GM21526 (cell line): ENCODE measurements at regions not wholly inside any gene's neighbourhood (a gene's known extent, or its start where the extent isn't known, plus 50 kb on each side); places are given as distances from the start of the nearest gene placed in this dataset.

Experiments used
- ATAC-seq: cut with Tn5 transposase; IDR thresholded peaks from one replicate; pipeline ENCODE4 v1.9.1; 2021; ENCODE audit warnings: moderate library complexity; ENCODE audit not compliant: unreplicated experiment, low FRiP score

- ATAC-seq = no peak
Observed at GRCh38 chr13:89897681-89898080, 1449.8 kb upstream of the MIR17HG start.

DNA sequence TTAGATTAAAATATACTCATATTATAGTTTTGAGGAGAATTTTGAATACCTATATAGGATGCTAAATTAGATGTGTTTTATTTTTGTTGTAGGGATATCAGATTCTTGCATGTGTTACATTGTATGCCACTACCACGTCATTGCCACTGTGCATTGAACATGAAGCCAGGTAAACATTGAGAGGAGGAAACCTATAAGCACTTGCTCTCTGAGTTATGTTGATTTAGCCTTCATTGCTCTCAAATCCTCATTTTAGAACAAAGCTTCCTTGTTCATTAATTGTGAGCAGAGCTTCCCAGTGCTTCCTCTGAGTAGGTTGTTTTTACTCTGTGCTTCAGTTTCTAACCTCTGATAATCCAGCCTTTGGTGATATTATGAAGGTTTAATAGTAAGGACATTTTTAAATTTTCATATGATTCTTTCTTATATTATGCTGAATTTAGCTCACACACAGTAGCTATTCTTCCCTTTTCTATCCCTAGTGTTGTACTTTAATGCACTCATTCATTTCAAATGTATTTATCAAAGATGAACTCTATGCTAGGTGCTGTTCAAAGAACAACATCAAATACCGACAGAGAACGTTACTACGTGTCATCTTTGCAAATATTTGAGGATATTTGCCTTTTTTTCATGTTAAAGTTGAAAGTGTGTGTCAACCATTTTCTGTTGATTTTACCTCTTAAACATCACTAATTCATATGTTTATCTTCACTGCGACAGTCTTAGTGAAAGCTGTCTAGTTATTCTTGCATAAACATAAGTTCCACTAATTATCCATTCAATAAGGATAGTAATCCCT, 1448.0 kb upstream of the MIR17HG start:
- no peak for ATAC-seq

- ATAC-seq = no peak
Observed at GRCh38 chr13:89900104-89900765, 1447.3 kb upstream of the MIR17HG start.

DNA sequence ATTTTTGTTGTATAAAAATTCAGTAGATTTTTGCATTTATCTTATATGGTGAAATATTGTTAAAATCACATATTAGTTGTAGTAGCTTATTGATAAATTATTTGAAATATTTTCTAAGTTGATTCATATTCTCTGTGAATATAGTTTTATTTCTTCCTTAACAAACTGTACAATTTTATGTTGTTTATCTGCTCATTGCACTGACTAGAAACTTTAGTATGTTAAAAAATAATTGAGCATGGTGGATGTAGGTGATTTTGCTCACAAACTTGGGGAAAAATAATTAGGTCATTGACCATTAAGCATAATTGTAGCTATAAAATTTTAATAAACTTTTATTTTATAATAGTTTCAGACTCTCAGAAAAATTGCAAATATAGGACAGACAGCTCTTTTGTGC, 1445.3 kb upstream of the MIR17HG start:
- ATAC-seq = no peak

DNA sequence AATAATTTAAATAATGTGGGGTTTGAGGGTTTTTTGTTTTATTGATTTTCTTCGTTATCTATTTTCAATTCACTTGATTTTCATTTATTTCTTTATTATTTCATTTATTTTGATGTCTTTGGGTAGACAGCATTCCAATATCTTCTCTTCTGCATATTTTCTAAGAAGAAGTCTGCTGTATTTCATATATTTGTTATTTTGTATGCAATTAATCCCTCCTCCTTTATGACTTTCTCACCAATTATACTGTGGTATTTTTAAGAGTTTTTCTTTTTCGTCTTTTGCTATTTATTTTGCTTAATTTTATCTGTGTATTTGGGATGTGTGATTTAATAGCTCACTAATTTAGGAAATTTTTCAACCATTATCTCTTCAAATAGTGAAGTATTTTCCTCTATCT, 1444.4 kb upstream of the MIR17HG start:
- no peak for ATAC-seq

GRCh38 chr13:89910166-89910565, 1437.3 kb upstream of the MIR17HG start:
- no peak for ATAC-seq

- no peak for ATAC-seq
Observed at GRCh38 chr13:89916551-89916950, 1430.9 kb upstream of the MIR17HG start.

DNA sequence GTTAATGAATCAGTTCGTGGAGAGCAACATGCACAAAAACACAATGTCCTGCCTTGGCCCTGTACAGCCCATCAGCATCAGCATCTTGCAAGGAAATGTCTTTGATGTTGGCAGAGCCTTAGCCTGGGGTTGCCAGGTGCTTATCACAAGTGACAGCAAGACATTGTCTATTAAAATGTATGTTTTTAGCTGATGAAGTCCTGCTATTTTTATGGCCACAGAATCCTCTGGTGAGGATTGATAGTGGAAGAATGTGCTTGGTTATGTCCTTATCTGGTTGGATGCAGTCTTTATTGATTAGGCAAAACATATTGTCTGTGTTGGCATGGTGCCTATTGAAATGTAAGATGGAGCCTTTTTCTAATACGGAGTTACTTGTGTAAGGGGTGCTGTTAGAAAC, 1427.0 kb upstream of the MIR17HG start:
- ATAC-seq = no peak

DNA sequence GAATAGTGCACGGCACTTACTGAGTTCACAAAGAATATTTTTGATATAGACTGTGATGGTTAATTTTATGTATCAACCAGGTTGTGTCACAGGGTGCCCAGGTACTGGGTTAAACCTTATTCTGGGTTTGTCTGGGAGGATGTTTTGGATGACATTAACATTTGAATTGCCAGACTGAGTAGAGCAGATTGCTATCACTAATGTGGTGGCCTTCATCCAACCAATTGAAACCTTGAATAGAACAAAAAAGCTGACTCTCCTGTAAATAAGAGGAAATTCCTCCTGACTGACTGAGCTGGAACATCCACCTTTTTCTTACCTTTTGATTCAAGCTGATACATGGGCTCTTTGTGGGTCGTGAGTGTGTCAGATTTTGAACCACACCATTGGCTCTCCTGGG, 1424.4 kb upstream of the MIR17HG start:
- ATAC-seq = no peak

DNA sequence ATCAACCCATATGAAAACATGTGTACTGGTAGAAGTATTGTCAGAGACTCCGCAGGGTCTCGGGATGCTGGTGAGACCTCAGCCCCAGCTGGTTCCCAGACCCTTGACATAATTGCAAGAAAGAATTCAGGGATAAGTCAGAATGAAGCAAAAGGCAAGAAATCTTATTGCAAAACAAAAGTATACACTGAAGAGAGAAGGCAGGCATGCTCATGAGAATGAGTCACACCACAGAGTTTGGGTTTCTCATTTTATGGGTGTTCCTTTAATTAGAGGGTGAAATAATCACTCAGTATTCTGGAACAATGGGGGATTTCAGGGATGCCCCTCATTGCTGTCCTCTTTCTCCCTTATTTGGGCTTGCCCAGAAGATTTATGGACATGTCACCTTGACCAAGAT, 1423.8 kb upstream of the MIR17HG start:
- ATAC-seq = no peak

DNA sequence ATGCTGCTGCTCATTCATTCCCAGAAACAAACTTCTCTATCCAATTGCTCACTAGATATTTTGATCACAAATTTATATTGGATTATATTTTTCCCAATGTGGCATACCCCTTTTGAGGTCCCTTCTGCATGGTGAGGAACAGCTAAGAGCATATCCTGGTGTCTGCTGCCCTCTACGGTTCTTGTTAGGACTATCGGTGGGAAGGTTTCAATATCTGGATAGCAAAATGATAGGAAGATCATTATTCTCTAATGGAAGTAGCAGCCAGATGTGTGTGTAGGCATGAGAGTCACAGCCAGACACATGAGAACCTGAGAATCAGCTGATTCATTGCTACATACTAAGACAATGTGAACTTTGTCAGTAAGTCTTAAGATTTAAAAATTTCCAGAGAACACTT, 1422.4 kb upstream of the MIR17HG start:
- ATAC-seq = no peak

DNA sequence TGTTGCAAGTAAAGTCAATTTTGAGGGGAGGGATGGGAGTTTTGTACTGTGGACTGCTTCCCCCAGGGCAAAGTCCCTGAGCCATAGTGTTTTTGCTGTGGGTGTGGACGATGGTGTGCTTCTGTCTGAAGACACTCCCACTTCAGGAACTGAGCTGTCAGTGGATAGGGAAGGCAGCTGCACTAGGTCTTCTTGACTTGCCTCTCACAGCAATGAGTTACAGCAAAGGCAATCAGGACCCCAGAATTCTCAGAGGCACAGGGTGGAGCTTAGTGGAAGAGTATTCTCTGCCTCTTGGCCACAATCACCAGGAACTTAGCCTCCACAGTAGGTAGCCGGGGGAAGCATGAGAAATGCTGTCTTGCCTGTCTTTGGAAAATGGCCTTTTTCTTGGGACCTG, 1416.6 kb upstream of the MIR17HG start:
- no peak for ATAC-seq

GRCh38 chr13:89932902-89933301, 1414.6 kb upstream of the MIR17HG start:
- ATAC-seq = no peak

DNA sequence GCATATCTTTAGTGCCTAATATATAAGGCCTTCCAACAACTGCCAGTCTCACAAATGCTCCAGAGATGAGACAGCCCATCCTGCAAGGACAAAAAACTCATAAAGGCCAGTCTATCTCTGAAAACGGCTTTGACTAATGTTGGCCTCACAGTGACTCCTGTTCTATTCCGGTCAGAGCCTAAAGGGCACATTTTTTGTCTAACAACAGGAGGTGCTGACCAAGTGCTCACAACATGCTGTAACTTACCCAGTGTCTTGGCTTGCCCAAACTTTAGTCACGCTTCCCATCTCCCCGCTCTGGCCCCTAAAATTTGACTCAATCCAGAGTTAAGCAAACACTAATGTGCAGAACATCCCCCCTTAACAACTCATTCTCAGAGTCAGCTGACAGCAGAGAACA, 1411.2 kb upstream of the MIR17HG start:
- ATAC-seq = no peak

GRCh38 chr13:89937420-89937819, 1410.1 kb upstream of the MIR17HG start:
- no peak for ATAC-seq

DNA sequence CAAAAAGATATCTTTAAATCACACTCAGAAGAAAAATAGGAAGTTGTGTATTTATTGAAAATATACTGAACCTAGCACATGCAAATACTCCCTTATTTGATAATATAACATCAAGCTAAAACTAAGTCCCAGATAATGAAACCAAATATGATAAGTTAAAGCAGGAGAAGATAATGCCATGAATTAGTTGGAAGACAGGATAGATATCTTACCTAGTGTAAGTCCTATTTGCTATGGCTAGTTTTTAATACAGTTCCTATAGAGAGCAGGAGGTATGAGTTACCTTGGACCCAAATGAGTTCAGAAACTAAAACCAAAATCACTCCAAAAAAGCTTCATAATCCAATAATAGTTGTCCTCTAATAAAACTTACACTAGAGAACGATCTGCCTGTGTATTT, 1407.1 kb upstream of the MIR17HG start:
- ATAC-seq = no peak

- ATAC-seq = no peak
Observed at GRCh38 chr13:89943139-89943538, 1404.3 kb upstream of the MIR17HG start.

DNA sequence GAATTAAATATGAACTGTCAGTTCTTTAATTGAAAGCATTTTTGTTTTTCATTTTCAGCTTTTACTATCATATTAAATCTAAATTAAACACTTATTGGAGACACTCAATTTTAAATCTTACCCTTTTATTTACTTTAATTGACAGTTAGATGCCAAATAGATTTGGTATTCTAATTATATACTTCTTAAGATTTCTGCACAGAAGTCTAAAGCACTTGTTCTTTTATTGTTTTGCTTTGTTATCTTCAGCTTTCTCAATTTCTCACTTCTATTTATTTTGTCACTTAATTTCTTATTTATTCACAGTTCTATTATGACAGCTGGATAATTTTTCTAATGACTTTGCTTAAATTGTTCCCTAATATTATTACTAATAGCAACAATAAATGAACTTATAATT, 1397.3 kb upstream of the MIR17HG start:
- no peak for ATAC-seq

DNA sequence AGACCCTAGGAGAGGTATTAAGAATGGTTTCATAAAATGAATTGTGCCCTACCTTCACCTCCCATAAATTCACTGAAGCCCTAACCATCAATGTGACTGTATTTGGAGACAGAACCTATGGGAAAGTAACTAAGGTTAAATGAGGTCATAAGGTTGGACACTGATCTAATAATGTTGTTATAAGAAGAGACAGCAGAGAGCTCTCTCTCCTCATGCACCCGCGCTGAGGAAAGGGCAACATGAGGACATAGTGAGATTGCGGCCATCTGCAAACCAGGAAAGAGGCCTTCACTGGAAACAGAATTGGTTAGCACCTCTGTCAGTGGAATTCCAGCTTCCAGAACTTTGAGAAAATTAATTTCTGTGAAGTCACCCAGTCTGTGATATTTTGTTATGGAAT, 1396.1 kb upstream of the MIR17HG start:
- no peak for ATAC-seq

DNA sequence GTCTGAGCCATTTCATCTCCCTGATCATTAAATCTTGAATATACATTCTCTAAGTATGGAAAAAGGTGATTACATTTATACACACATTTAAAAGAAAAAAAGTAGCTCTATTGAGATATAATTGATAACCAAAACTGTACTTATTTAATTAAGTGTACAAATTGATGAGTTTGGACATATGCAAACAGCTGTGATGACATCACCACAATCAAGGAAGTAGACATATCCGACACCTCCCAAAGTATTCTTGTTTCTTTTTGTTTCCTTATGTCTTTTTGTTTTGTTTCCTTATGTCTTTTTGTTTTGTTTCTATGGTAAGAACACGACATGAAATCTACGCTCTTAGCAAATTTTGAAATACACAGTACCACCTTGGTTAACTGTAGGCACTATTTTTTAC, 1393.9 kb upstream of the MIR17HG start:
- ATAC-seq = no peak

- no peak for ATAC-seq
Observed at GRCh38 chr13:89955773-89956172, 1391.7 kb upstream of the MIR17HG start.

DNA sequence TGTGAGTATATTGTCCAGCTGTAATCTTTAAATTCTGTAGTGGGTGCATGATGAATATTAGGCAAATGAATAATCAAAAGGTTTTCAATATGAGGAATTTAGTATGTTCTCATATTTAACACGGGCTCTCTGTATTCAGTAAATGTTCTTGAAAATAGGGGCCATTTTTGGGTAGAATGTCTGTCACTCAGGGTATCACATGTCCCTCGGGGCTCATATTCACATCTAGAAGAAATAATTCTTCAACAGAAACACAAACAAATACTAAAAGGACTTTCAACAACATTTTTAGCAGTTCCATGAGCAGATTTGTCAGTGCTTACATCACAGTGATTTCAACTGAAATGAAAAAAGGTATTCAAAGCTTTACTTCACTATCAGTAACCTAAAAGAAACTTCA, 1388.4 kb upstream of the MIR17HG start:
- ATAC-seq = no peak
